ENCODE measurements at regions not wholly inside any gene's neighbourhood (a gene's known extent, or its start where the extent isn't known, plus 50 kb on each side); places are given as distances from the start of the nearest gene placed in this dataset.

DNA sequence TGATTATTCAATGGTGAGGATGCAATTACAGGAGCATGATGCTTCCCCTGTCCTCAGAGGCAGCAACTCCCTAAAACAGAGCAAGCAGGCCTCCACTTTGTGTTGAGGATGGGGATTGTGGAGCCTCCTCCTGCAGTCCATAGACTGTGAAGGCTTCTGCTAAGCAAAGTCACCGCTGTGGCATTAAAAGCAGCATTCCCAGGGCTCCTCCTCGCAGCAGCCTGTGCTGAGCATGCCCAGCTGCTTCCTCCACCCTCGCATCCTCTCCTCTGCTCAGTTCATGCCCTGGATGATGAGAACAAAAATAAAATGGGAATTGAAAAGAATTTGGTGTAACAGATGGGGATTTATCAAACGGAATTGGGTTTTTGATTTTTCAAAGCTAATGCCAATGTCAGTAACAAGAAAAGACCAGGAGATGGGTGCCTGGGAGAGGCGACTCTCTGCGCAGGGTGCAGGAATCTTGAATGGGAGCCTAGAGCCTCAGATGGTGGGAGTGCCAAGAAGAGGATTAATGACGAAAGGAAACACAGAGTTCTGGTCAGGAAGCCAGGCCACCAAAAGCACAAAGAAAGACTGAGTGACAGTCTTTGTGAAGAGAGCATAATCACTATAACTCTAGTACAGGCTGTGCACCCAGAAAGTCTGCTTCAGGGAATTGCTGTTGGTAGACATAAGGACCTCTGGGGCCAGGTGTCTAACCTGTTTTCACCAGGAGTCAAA, 347.6 kb downstream of the TPBG start:
- WGBS, result 69% methylated on average over 7 of the region's 7 CpGs
- Histone ChIP-seq H3K27ac (ENCODE audit: low read depth in 1 of 2, low read length in 1 of 2) (no peak overlapping the region), H3K27me3 (ENCODE audit: control insufficient read depth in 2 of 2, insufficient read depth in 1 of 2, low read length in 1 of 2) (no peaks in the 10 kb centered on the region), H3K4me1 (ENCODE audit: control insufficient read depth in 2 of 2, insufficient read depth in 2 of 2, low read length in 2 of 2) (no peaks in the 10 kb centered on the region), H3K9me3 (ENCODE audit: control insufficient read depth in 2 of 2, insufficient read depth in 1 of 2, low read length in 1 of 2) (no peaks in the 10 kb centered on the region), H3K4me3 (ENCODE audit: low read length in 2 of 2) (no peak overlapping the region), H3K36me3 (ENCODE audit: control insufficient read depth in 2 of 2, insufficient read depth in 2 of 2, low read length in 1 of 2) (no peaks in the 10 kb centered on the region)
- no peak for DNase-seq (ENCODE audit: low read depth in 6 of 9, low spot score in 9 of 9)

DNA sequence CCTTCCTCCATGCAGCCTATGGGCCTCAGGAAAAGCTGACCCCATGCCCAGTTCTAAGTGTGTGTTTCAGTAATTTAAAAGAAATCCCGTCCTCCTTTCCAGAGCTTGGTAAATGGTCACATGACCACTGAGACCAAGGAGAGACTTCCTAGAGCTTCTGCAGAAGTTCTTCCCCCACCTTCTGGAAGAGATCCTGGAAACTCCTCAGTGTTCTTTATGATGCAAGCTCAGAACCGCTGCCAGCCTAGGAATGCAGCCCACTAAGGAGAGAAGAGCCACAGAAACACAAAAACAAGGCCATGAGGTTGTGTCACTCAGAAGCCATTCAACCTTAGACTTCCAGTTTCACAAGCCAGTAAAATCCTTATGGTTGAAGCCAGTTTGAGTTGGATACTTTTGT, 348.4 kb downstream of the TPBG start:
- DNase-seq (ENCODE audit: low read depth in 6 of 9, low spot score in 9 of 9), result no peak

DNA sequence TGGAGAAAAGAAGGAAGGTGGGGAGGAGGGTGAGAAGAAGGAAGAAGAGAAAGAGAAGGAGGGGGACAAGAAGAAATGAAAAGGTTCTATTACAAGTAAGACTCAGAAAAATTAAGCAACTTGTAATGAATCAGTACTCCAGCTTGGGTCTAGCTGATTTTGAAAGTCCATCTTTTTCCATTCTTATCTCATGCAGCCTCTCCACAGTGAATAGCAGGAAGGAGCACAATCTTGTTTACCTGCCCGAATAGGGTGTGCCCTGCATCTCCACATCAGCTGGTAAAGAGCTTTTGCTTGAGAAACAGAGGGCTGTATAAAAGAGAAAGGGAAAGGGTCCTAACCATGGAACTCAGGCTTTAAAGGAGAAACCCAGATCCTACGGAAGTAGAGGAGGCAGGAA, 348.8 kb downstream of the TPBG start:
- DNase-seq (ENCODE audit: low read depth in 6 of 9, low spot score in 9 of 9), result no peak
- Histone ChIP-seq H3K27me3 (ENCODE audit: control insufficient read depth in 2 of 2, insufficient read depth in 1 of 2, low read length in 1 of 2) (no peaks in the 10 kb centered on the region), H3K4me1 (ENCODE audit: control insufficient read depth in 2 of 2, insufficient read depth in 2 of 2, low read length in 2 of 2) (no peaks in the 10 kb centered on the region), H3K9me3 (ENCODE audit: control insufficient read depth in 2 of 2, insufficient read depth in 1 of 2, low read length in 1 of 2) (no peaks in the 10 kb centered on the region), H3K27ac (ENCODE audit: low read depth in 1 of 2, low read length in 1 of 2) (no peak overlapping the region), H3K36me3 (ENCODE audit: control insufficient read depth in 2 of 2, insufficient read depth in 2 of 2, low read length in 1 of 2) (no peaks in the 10 kb centered on the region), H3K4me3 (ENCODE audit: low read length in 2 of 2) (no peak overlapping the region)
- WGBS, result 85% methylated on average over 2 of the region's 2 CpGs

More for the DNA sequence above, 348.4 kb downstream of the TPBG start:
- H3K27ac ChIP-seq (ENCODE audit: low read depth in 1 of 2, low read length in 1 of 2), result no peak overlapping the region
- no peaks in the 10 kb centered on the region for H3K9me3 ChIP-seq (ENCODE audit: control insufficient read depth in 2 of 2, insufficient read depth in 1 of 2, low read length in 1 of 2)
- no peaks in the 10 kb centered on the region for H3K36me3 ChIP-seq (ENCODE audit: control insufficient read depth in 2 of 2, insufficient read depth in 2 of 2, low read length in 1 of 2)
- no peak overlapping the region for H3K4me3 ChIP-seq (ENCODE audit: low read length in 2 of 2)
- H3K27me3 ChIP-seq (ENCODE audit: control insufficient read depth in 2 of 2, insufficient read depth in 1 of 2, low read length in 1 of 2), result no peaks in the 10 kb centered on the region
- WGBS, result 68% methylated on average over 2 of the region's 2 CpGs
- no peaks in the 10 kb centered on the region for H3K4me1 ChIP-seq (ENCODE audit: control insufficient read depth in 2 of 2, insufficient read depth in 2 of 2, low read length in 2 of 2)

DNA sequence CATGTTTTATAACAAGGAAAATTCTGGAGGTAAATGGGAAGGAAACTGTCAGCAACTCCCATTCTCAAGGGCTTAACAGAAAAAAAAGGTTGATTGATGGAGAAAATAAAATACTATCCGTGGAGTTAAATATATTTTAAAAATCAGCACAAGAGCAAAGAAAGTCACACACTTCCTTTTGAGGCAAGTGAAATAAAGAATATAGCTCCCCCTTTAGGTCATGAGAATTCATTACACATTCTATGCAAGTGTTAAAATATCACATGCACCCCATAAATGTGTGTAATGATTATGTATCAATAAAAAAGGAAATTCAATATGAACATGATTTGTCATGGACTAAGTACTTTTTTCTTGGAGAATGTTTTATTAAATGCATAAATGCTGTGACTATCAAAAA, 349.2 kb downstream of the TPBG start:
- no peak for DNase-seq (ENCODE audit: low read depth in 6 of 9, low spot score in 9 of 9)
- H3K36me3 ChIP-seq (ENCODE audit: control insufficient read depth in 2 of 2, insufficient read depth in 2 of 2, low read length in 1 of 2), result no peaks in the 10 kb centered on the region
- H3K27me3 ChIP-seq (ENCODE audit: control insufficient read depth in 2 of 2, insufficient read depth in 1 of 2, low read length in 1 of 2), result no peaks in the 10 kb centered on the region
- H3K27ac ChIP-seq (ENCODE audit: low read depth in 1 of 2, low read length in 1 of 2), result no peak overlapping the region
- no peak overlapping the region for H3K4me3 ChIP-seq (ENCODE audit: low read length in 2 of 2)
- H3K9me3 ChIP-seq (ENCODE audit: control insufficient read depth in 2 of 2, insufficient read depth in 1 of 2, low read length in 1 of 2), result no peaks in the 10 kb centered on the region
- no peaks in the 10 kb centered on the region for H3K4me1 ChIP-seq (ENCODE audit: control insufficient read depth in 2 of 2, insufficient read depth in 2 of 2, low read length in 2 of 2)
- 36% methylated on average over 1 of the region's 1 CpG for WGBS

DNA sequence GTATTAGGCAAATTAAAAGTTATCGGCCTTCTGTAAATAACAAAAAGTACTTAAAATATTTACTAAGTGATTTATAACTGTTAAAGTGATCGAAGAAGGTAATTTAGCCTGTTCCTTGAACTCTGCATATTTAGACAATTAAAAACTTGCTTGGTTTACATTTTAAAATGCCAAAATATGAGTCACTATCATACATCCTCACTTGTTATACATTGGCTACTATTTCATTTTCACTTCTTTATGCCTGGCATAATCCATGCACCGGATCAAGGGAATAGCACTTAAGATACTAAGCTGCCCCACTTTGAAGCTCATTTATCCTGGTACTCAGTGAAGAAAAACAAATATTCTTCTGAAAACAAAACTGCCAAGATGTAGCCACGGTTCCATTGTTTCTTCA, 344.6 kb downstream of the UBE3D start:
- 90% methylated on average over 4 of the region's 4 CpGs for WGBS

DNA sequence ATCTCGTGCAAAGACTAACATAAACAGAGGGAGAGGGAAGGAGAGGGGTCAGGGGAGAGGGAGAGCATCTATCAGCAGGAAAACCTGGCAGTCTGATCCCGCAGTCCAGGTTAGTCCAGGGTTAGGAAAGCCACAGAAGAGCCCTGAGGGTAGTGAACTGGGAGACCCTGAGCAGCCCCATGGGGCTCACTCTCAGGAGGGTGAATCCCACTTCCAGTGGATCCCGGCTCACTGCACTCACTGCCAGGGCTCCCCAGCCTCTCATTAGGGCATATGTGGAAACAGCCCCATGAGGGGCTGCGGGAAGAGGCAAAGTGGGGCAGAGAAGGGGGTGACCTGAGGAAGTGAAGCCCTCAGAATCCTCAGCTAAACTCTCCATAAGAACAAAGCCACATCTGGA, 329.9 kb downstream of the UBE3D start:
- WGBS, result 75% methylated on average over 4 of the region's 4 CpGs

More for the DNA sequence above, 344.6 kb downstream of the UBE3D start:
- Histone ChIP-seq H3K4me3 (ENCODE audit: low read length in 2 of 2) (no peak overlapping the region), H3K36me3 (ENCODE audit: control insufficient read depth in 2 of 2, insufficient read depth in 2 of 2, low read length in 1 of 2) (no peaks in the 10 kb centered on the region), H3K9me3 (ENCODE audit: control insufficient read depth in 2 of 2, insufficient read depth in 1 of 2, low read length in 1 of 2) (no peaks in the 10 kb centered on the region), H3K27me3 (ENCODE audit: control insufficient read depth in 2 of 2, insufficient read depth in 1 of 2, low read length in 1 of 2) (no peaks in the 10 kb centered on the region), H3K4me1 (ENCODE audit: control insufficient read depth in 2 of 2, insufficient read depth in 2 of 2, low read length in 2 of 2) (no peaks in the 10 kb centered on the region), H3K27ac (ENCODE audit: low read depth in 1 of 2, low read length in 1 of 2) (no peak overlapping the region)
- no peak for DNase-seq (ENCODE audit: low read depth in 6 of 9, low spot score in 9 of 9)

DNA sequence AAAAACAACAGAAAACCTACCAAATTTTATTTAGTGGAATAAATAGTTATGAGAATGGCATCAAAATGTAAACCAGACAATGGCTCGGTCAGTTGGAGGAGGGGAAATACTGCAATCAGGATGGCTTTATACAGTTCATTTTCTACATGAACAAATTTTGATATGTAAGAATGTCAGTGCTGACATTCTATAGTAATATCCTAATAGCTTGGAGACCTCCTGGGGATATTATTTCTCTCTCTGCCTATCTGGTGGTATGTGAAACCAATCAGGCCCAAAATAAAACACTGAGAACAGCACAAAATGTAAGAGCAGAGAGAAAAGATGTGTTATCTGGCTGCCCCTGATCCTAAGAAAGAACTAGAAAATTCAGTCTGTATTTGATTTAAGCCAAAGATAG, 327.7 kb downstream of the UBE3D start:
- no peak overlapping the region for H3K27ac ChIP-seq (ENCODE audit: low read depth in 1 of 2, low read length in 1 of 2)
- H3K4me3 ChIP-seq (ENCODE audit: low read length in 2 of 2), result no peak overlapping the region
- H3K36me3 ChIP-seq (ENCODE audit: control insufficient read depth in 2 of 2, insufficient read depth in 2 of 2, low read length in 1 of 2), result no peaks in the 10 kb centered on the region
- no peaks in the 10 kb centered on the region for H3K4me1 ChIP-seq (ENCODE audit: control insufficient read depth in 2 of 2, insufficient read depth in 2 of 2, low read length in 2 of 2)
- no peak for DNase-seq (ENCODE audit: low read depth in 6 of 9, low spot score in 9 of 9)
- 94% methylated on average over 1 of the region's 1 CpG for WGBS
- no peaks in the 10 kb centered on the region for H3K9me3 ChIP-seq (ENCODE audit: control insufficient read depth in 2 of 2, insufficient read depth in 1 of 2, low read length in 1 of 2)
- no peaks in the 10 kb centered on the region for H3K27me3 ChIP-seq (ENCODE audit: control insufficient read depth in 2 of 2, insufficient read depth in 1 of 2, low read length in 1 of 2)

More for the DNA sequence above, 329.9 kb downstream of the UBE3D start:
- no peaks in the 10 kb centered on the region for H3K27me3 ChIP-seq (ENCODE audit: control insufficient read depth in 2 of 2, insufficient read depth in 1 of 2, low read length in 1 of 2)
- H3K36me3 ChIP-seq (ENCODE audit: control insufficient read depth in 2 of 2, insufficient read depth in 2 of 2, low read length in 1 of 2), result no peaks in the 10 kb centered on the region
- no peak overlapping the region for H3K27ac ChIP-seq (ENCODE audit: low read depth in 1 of 2, low read length in 1 of 2)
- H3K9me3 ChIP-seq (ENCODE audit: control insufficient read depth in 2 of 2, insufficient read depth in 1 of 2, low read length in 1 of 2), result no peaks in the 10 kb centered on the region
- DNase-seq (ENCODE audit: low read depth in 6 of 9, low spot score in 9 of 9), result no peak
- no peaks in the 10 kb centered on the region for H3K4me1 ChIP-seq (ENCODE audit: control insufficient read depth in 2 of 2, insufficient read depth in 2 of 2, low read length in 2 of 2)
- no peak overlapping the region for H3K4me3 ChIP-seq (ENCODE audit: low read length in 2 of 2)

DNA sequence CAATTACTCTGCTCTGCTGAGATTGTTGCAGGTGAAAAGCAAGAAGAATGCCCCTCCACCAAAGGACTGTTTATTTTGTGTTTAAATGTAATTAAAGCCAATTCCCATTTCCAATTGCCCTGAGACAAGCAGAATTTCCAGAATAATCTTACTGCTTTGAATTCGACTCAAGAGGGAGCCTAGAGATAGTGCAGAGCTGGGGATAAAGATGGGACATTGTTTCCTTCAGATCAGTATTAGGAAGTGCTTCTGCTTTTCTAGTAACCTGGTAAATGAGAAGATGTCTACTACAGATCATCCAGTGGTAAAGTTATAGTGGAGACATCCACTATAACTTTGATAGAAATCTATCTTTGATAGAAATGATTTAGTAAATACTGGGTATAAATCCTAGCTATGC, 326.9 kb downstream of the UBE3D start:
- no peaks in the 10 kb centered on the region for H3K36me3 ChIP-seq (ENCODE audit: control insufficient read depth in 2 of 2, insufficient read depth in 2 of 2, low read length in 1 of 2)
- no peaks in the 10 kb centered on the region for H3K9me3 ChIP-seq (ENCODE audit: control insufficient read depth in 2 of 2, insufficient read depth in 1 of 2, low read length in 1 of 2)
- no peak for DNase-seq (ENCODE audit: low read depth in 6 of 9, low spot score in 9 of 9)
- H3K4me3 ChIP-seq (ENCODE audit: low read length in 2 of 2), result no peak overlapping the region
- no peaks in the 10 kb centered on the region for H3K4me1 ChIP-seq (ENCODE audit: control insufficient read depth in 2 of 2, insufficient read depth in 2 of 2, low read length in 2 of 2)
- WGBS, result 47% methylated on average over 1 of the region's 1 CpG
- no peak overlapping the region for H3K27ac ChIP-seq (ENCODE audit: low read depth in 1 of 2, low read length in 1 of 2)
- no peaks in the 10 kb centered on the region for H3K27me3 ChIP-seq (ENCODE audit: control insufficient read depth in 2 of 2, insufficient read depth in 1 of 2, low read length in 1 of 2)

DNA sequence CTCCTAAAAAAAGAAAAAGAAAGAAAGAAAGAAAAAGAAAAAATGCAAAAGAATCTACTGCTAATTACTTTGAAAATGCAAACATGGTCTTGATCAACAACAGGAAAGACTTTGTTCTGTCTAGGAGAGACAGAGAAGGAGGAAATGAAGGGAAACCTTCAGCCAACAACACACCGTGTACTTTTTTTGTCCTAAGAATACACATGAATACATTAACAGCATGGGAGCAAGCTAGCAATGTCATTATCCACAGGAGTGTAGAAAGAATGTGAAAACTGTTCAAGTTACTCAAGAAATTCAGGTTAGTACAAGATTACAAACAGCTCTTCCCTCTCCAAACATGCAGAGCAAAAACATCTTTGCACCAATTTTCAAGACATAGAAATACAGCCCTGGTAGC, 326.3 kb downstream of the UBE3D start:
- H3K4me3 ChIP-seq (ENCODE audit: low read length in 2 of 2), result no peak overlapping the region
- H3K9me3 ChIP-seq (ENCODE audit: control insufficient read depth in 2 of 2, insufficient read depth in 1 of 2, low read length in 1 of 2), result no peaks in the 10 kb centered on the region
- 3% methylated on average over 1 of the region's 1 CpG for WGBS
- H3K27me3 ChIP-seq (ENCODE audit: control insufficient read depth in 2 of 2, insufficient read depth in 1 of 2, low read length in 1 of 2), result no peaks in the 10 kb centered on the region
- DNase-seq (ENCODE audit: low read depth in 6 of 9, low spot score in 9 of 9), result no peak
- H3K36me3 ChIP-seq (ENCODE audit: control insufficient read depth in 2 of 2, insufficient read depth in 2 of 2, low read length in 1 of 2), result no peaks in the 10 kb centered on the region
- H3K4me1 ChIP-seq (ENCODE audit: control insufficient read depth in 2 of 2, insufficient read depth in 2 of 2, low read length in 2 of 2), result no peaks in the 10 kb centered on the region
- no peak overlapping the region for H3K27ac ChIP-seq (ENCODE audit: low read depth in 1 of 2, low read length in 1 of 2)

All from thymus (tissue), 11 donors.